H9 (cell line): ENCODE measurements at regions not wholly inside any gene's neighbourhood (a gene's known extent, or its start where the extent isn't known, plus 50 kb on each side); places are given as distances from the start of the nearest gene placed in this dataset.

Experiments
- DNase-seq: peaks from one replicate; pipeline ENCODE4 v3.0.0-alpha.2; 2017
- H2AFZ ChIP-seq: one replicate; pipeline ENCODE4 v1.6.1; 2013; ENCODE audit warnings: mild to moderate bottlenecking, low read length, control low read depth, moderate library complexity
- H2AK5ac ChIP-seq: 2 replicates; pipeline ENCODE4 v1.6.1; 2013; ENCODE audit warnings: low read length, control low read depth, mixed read lengths; ENCODE audit not compliant: insufficient read length
- H2BK120ac ChIP-seq: one replicate; pipeline ENCODE4 v1.6.1; 2013; ENCODE audit warnings: low read depth, mild to moderate bottlenecking, low read length, control low read depth, inconsistent platforms; ENCODE audit not compliant: poor library complexity, severe bottlenecking
- H2BK12ac ChIP-seq: 2 replicates; pipeline ENCODE4 v1.6.1; 2013; ENCODE audit warnings: low read length, control low read depth, mixed read lengths, low read depth; ENCODE audit not compliant: insufficient read length
- H2BK15ac ChIP-seq: 2 replicates; pipeline ENCODE4 v1.6.1; 2013; ENCODE audit warnings: low read depth, low read length, control low read depth
- H2BK20ac ChIP-seq: one replicate; pipeline ENCODE4 v1.6.1; 2013; ENCODE audit warnings: low read depth, mild to moderate bottlenecking, low read length, control low read depth, inconsistent platforms; ENCODE audit not compliant: poor library complexity, severe bottlenecking
- H2BK5ac ChIP-seq: 2 replicates; pipeline ENCODE4 v1.6.1; 2013; ENCODE audit warnings: low read length, control low read depth, mixed read lengths; ENCODE audit not compliant: insufficient read length
- H3K14ac ChIP-seq: 2 replicates; pipeline ENCODE4 v1.6.1; 2013; ENCODE audit warnings: low read length, control low read depth; ENCODE audit not compliant: insufficient read depth
- H3K18ac ChIP-seq: 2 replicates; pipeline ENCODE4 v1.6.1; 2013; ENCODE audit warnings: low read depth, mild to moderate bottlenecking, mixed read lengths, low read length, control low read depth; ENCODE audit not compliant: insufficient read length
- H3K23ac ChIP-seq: 2 replicates; pipeline ENCODE4 v1.6.1; 2013; ENCODE audit warnings: low read length, control low read depth, mixed read lengths, low read depth; ENCODE audit not compliant: insufficient read length
- H3K23me2 ChIP-seq: 2 replicates; pipeline ENCODE4 v1.6.1; 2013; ENCODE audit warnings: low read depth, mild to moderate bottlenecking, mixed read lengths, low read length, control low read depth; ENCODE audit not compliant: insufficient read length, poor library complexity, severe bottlenecking
- H3K27ac ChIP-seq: 2 replicates; pipeline ENCODE4 v1.5.1; 2013; ENCODE audit warnings: low read length, control low read depth, mixed read lengths, low read depth; ENCODE audit not compliant: insufficient read length
- H3K27me3 ChIP-seq: 2 replicates; pipeline ENCODE4 v1.6.1; 2013; ENCODE audit warnings: low read length, control low read depth, inconsistent platforms; ENCODE audit not compliant: insufficient read depth
- H3K4ac ChIP-seq: 2 replicates; pipeline ENCODE4 v1.6.1; 2013; ENCODE audit warnings: low read depth, mild to moderate bottlenecking, control low read depth, inconsistent platforms, low read length, moderate library complexity
- H3K4me1 ChIP-seq: 2 replicates; pipeline ENCODE4 v1.6.1; 2013; ENCODE audit warnings: low read length, control low read depth, inconsistent platforms; ENCODE audit not compliant: insufficient read depth
- H3K4me2 ChIP-seq: 2 replicates; pipeline ENCODE4 v1.6.1; 2013; ENCODE audit warnings: low read length, control low read depth, mixed read lengths; ENCODE audit not compliant: insufficient read length, insufficient read depth
- H3K56ac ChIP-seq: 2 replicates; pipeline ENCODE4 v1.6.1; 2013; ENCODE audit warnings: low read depth, mild to moderate bottlenecking, mixed read lengths, low read length, control low read depth; ENCODE audit not compliant: insufficient read length
- H3K79me1 ChIP-seq: 2 replicates; pipeline ENCODE4 v1.6.1; 2013; ENCODE audit warnings: low read depth, mild to moderate bottlenecking, moderate library complexity, low read length, control low read depth, inconsistent platforms; ENCODE audit not compliant: insufficient read depth, poor library complexity, severe bottlenecking
- H3K79me2 ChIP-seq: 2 replicates; pipeline ENCODE4 v1.6.1; 2013; ENCODE audit warnings: low read length, control low read depth, inconsistent platforms; ENCODE audit not compliant: insufficient read depth
- H3K9ac ChIP-seq: 2 replicates; pipeline ENCODE4 v1.6.1; 2013; ENCODE audit warnings: low read length, control low read depth, mixed read lengths; ENCODE audit not compliant: insufficient read length; ENCODE audit errors: extremely low read depth
- H3K9me3 ChIP-seq: one replicate; pipeline ENCODE4 v1.6.1; 2013; ENCODE audit warnings: low read depth, low read length, inconsistent platforms; ENCODE audit not compliant: control insufficient read depth
- H3T11ph ChIP-seq: one replicate; pipeline ENCODE4 v1.6.1; 2013; ENCODE audit warnings: mild to moderate bottlenecking, low read length, control low read depth, inconsistent platforms
- H4K20me1 ChIP-seq: one replicate; pipeline ENCODE4 v1.6.1; 2013; ENCODE audit not compliant: control insufficient read depth, insufficient read length, insufficient read depth
- H4K5ac ChIP-seq: 2 replicates; pipeline ENCODE4 v1.6.1; 2013; ENCODE audit warnings: low read depth, mild to moderate bottlenecking, mixed read lengths, low read length, control low read depth; ENCODE audit not compliant: insufficient read length
- H4K8ac ChIP-seq: replicated peaks from 2 replicates; pipeline ENCODE4 v1.6.1; 2013; ENCODE audit warnings: low read length, control low read depth, mixed read lengths, low read depth; ENCODE audit not compliant: insufficient read length
- H4K91ac ChIP-seq: 2 replicates; pipeline ENCODE4 v1.6.1; 2013; ENCODE audit warnings: low read depth, mild to moderate bottlenecking, moderate library complexity, mixed read lengths, low read length, control low read depth; ENCODE audit not compliant: insufficient read length
- H3K27ac Mint-ChIP-seq, 3 experiments: 2 replicates in 2 of 3; 3 replicates in 1 of 3; pipeline ENCODE4 v1.8.0; 2020 to 2021; ENCODE audit warnings: mixed read lengths in 3 of 3, mild to moderate bottlenecking in 1 of 3, moderate library complexity in 1 of 3
- H3K27me3 Mint-ChIP-seq: 2 replicates; pipeline ENCODE4 v1.8.0; 2021; ENCODE audit warnings: low read depth, mild to moderate bottlenecking, moderate library complexity, mixed read lengths
- H3K36me3 Mint-ChIP-seq, 3 experiments: 2 replicates in 2 of 3; 3 replicates in 1 of 3; pipeline ENCODE4 v1.8.0; 2020 to 2021; ENCODE audit warnings: low read depth in 3 of 3, mixed read lengths in 3 of 3; ENCODE audit not compliant: insufficient read depth in 1 of 3
- H3K4me1 Mint-ChIP-seq, 2 experiments: 2 replicates each; pipeline ENCODE4 v1.8.0; 2020; ENCODE audit warnings: mixed read lengths in 2 of 2
- H3K4me3 Mint-ChIP-seq, 2 experiments: 2 replicates in 1 of 2; 3 replicates in 1 of 2; pipeline ENCODE4 v1.8.0; 2020 to 2021; ENCODE audit warnings: mild to moderate bottlenecking in 2 of 2, mixed read lengths in 2 of 2, moderate library complexity in 1 of 2
- H3K9me3 Mint-ChIP-seq, 2 experiments: 2 replicates in 1 of 2; 3 replicates in 1 of 2; pipeline ENCODE4 v1.8.0; 2020; ENCODE audit warnings: mild to moderate bottlenecking in 2 of 2, mixed read lengths in 2 of 2, moderate library complexity in 1 of 2
- CTCF ChIP-seq: fragments of 200-600 bp; sonication (generic); conservative IDR thresholded peaks from 3 replicates; pipeline ENCODE4 v1.8.0; 2021; ENCODE audit warnings: antibody characterized with exemption, mild to moderate bottlenecking
- WGBS: extraction: QIAGEN DNeasy Blood & Tissue Kit; methylation state at CpG from one replicate; pipeline ENCODE4 v1.1.7; 2013; ENCODE audit warnings: missing lambda C conversion rate, low lambda C conversion rate, mixed read lengths; ENCODE audit not compliant: insufficient read length; ENCODE audit errors: extremely low coverage; 5-methylcytosine and 5-hydroxymethylcytosine counted together

DNA sequence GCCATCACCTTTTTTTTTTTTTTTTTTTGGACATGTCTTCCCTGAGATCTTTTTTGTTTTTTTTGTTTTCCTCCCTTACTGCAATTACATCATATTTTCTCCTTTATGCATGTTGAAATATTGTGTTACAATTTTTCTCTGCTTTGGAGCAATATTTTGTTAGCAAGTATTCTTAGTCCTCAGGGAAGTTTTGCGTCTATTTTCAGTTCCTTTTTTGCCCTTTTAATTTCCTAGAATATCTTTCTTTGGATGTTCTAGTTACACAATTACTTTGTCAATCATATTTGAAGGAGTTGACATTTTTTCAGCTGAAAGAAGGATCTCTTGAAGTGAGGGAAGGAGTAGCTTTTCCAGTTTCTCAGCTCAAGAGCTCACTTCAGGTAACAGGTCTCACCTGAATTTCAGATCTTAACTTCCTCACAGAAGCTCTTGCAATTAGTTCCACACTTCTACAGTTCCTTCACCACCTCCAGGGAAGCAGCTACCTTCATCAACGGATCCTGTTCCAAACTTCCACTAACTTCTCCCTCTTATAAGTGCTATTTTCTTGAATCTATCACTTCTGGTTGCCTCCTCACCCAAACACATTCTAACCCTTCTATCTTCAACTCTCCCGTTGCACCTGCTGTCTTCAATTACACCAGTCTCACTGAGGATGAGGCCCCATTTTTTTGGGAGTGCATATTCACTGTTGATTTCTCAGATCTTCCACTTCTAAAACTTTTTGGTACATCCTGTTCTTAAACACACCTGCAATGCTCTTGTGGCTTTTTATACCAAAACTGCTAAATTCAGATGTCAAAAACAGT, 57.8 kb upstream of the CPOX start:
- Histone ChIP-seq H2AK5ac (no peak overlapping the region), H3K9me3 (no peaks in the 10 kb centered on the region), H2BK12ac (no peak overlapping the region), H3T11ph (no peak overlapping the region), H3K4me2 (no peak overlapping the region), H4K20me1 (no peaks in the 10 kb centered on the region), H3K56ac (no peak overlapping the region), H4K8ac (no peak overlapping the region), H3K27me3 (no peaks in the 10 kb centered on the region), H2AFZ (no peak overlapping the region), H2BK5ac (no peak overlapping the region), H3K27ac (no peak overlapping the region), H2BK15ac (no peak overlapping the region), H4K5ac (no peak overlapping the region), H3K23ac (no peak overlapping the region), H2BK120ac (no peak overlapping the region), H3K4ac (no peak overlapping the region), H3K4me1 (no peaks in the 10 kb centered on the region), H3K18ac (no peak overlapping the region), H3K14ac (no peak overlapping the region), H3K79me1 (no peaks in the 10 kb centered on the region), H3K23me2 (no peaks in the 10 kb centered on the region), H3K9ac (no peak overlapping the region), H2BK20ac (no peak overlapping the region), H3K79me2 (no peaks in the 10 kb centered on the region), H4K91ac (no peak overlapping the region)
- Mint-ChIP-seq H3K27me3 (no peaks in the 10 kb centered on the region), H3K36me3 (no peaks in the 10 kb centered on the region), H3K9me3 (no peaks in the 10 kb centered on the region), H3K4me3 (no peak overlapping the region), H3K27ac (no peak overlapping the region), H3K4me1 (no peaks in the 10 kb centered on the region)
- no CpG with 5 or more reads among the region's 3 CpGs for WGBS
- no peak for TF ChIP-seq CTCF
- no peak for DNase-seq
